SKM-1 (cell line): ENCODE measurements at regions not wholly inside any gene's neighbourhood (a gene's known extent, or its start where the extent isn't known, plus 50 kb on each side); places are given as distances from the start of the nearest gene placed in this dataset.
"Not testable (repeated sequence)": the region's sequence is repeated elsewhere in the genome, so short reads cannot be mapped to it uniquely, and the experiment has no call there.

ENCODE experiments used
- DNase-seq: peaks from one replicate; lab custom pipeline; 2025; ENCODE audit not compliant: unreplicated experiment; lab: John Stamatoyannopoulos, UW

GRCh38 chr6:88499845-88500699 is 333.9 kb upstream of the CNR1 start:
- no peak for DNase-seq

- DNase-seq, result no peak
Measured at GRCh38 chr6:88499436-88499835, 333.3 kb upstream of the CNR1 start.

- not testable (repeated sequence) for DNase-seq
Measured at GRCh38 chr6:88497403-88497802, 331.3 kb upstream of the CNR1 start.

- DNase-seq, result no peak
Measured at GRCh38 chr6:88494401-88495140, 328.4 kb upstream of the CNR1 start.

- no peak for DNase-seq
Measured at GRCh38 chr6:88493717-88494116, 327.6 kb upstream of the CNR1 start.

- DNase-seq, result no peak
Measured at GRCh38 chr6:88492824-88493223, 326.7 kb upstream of the CNR1 start.

- DNase-seq, result no peak
Measured at GRCh38 chr6:88492241-88492640, 326.1 kb upstream of the CNR1 start.

- DNase-seq, result no peak
Measured at GRCh38 chr6:88491266-88491880, 325.2 kb upstream of the CNR1 start.

- DNase-seq, result no peak
Measured at GRCh38 chr6:88490908-88491264, 324.7 kb upstream of the CNR1 start.

GRCh38 chr6:88490195-88490907 is 324.2 kb upstream of the CNR1 start:
- no peak for DNase-seq

GRCh38 chr6:88483424-88483823 is 317.3 kb upstream of the CNR1 start:
- no peak for DNase-seq

GRCh38 chr6:88482465-88482864 is 316.3 kb upstream of the CNR1 start:
- no peak for DNase-seq

GRCh38 chr6:88481519-88481918 is 315.4 kb upstream of the CNR1 start:
- DNase-seq, result no peak

- DNase-seq, result no peak
Measured at GRCh38 chr6:88480816-88481215, 314.7 kb upstream of the CNR1 start.

GRCh38 chr6:88477413-88477812 is 311.3 kb upstream of the CNR1 start:
- no peak for DNase-seq

- DNase-seq, result no peak
Measured at GRCh38 chr6:88476388-88476787, 310.2 kb upstream of the CNR1 start.

GRCh38 chr6:88474720-88475119 is 308.6 kb upstream of the CNR1 start:
- DNase-seq, result no peak

- no peak for DNase-seq
Measured at GRCh38 chr6:88473589-88473988, 307.4 kb upstream of the CNR1 start.

GRCh38 chr6:88472851-88473525 is 306.8 kb upstream of the CNR1 start:
- DNase-seq, result no peak

GRCh38 chr6:88459643-88460042 is 293.5 kb upstream of the CNR1 start:
- no peak for DNase-seq

GRCh38 chr6:88459189-88459588 is 293.0 kb upstream of the CNR1 start:
- no peak for DNase-seq
